Activated T-cell treated with anti-CD3 and anti-CD28 coated beads, Interleukin-2, amount 50 U/mL, for 4 hours (primary cell): ENCODE measurements at regions not wholly inside any gene's neighbourhood (a gene's known extent, or its start where the extent isn't known, plus 50 kb on each side); places are given as distances from the start of the nearest gene placed in this dataset.

ENCODE experiments used
- ATAC-seq, 2 donors: fragments of 200-7000 bp; cut with Tn5 transposase; one replicate each; pipeline ENCODE4 v1.10.0; 2021
- DNase-seq: peaks from one replicate; pipeline ENCODE4 v3.0.0-alpha.2; 2020
- H3K27me3 Mint-ChIP-seq: one replicate; pipeline ENCODE4 v1.8.0; 2021; ENCODE audit warnings: low read depth, mixed read lengths
- H3K36me3 Mint-ChIP-seq: one replicate; pipeline ENCODE4 v1.8.0; 2022; ENCODE audit warnings: mixed read lengths; ENCODE audit not compliant: insufficient read depth
- H3K4me1 Mint-ChIP-seq: one replicate; pipeline ENCODE4 v1.8.0; 2021; ENCODE audit warnings: low read depth, mixed read lengths
- H3K4me3 Mint-ChIP-seq: one replicate; pipeline ENCODE4 v1.8.0; 2021; ENCODE audit warnings: mild to moderate bottlenecking, moderate library complexity, mixed read lengths
- H3K9me3 Mint-ChIP-seq: one replicate; pipeline ENCODE4 v1.8.0; 2021; ENCODE audit warnings: mixed read lengths

DNA sequence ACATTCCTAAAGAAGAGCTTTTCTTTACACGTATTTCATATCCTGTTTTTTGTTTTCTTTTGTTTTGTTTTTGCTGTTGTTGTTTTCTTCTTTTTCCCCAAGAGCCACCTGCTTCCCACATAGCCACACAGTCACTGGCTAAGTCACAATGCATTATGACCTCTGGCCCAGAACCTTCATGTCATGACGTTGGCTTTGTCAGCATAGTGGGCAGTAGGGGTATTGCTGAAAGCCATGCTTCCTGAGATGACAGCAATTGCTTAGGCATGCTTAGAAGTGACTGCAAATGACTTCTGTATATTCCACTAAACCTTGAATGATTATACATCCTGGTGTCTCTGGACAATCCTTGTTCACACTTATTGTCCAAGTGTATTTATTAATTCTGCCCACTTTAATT is 375.8 kb downstream of the TAF11L14 start:
- Mint-ChIP-seq H3K36me3 (no peaks in the 10 kb centered on the region), H3K9me3 (peaks cover 15% of the 10 kb centered on the region), H3K4me3 (no peak overlapping the region), H3K4me1 (no peaks in the 10 kb centered on the region), H3K27me3 (no peaks in the 10 kb centered on the region)
- DNase-seq (no peak), ATAC-seq (no peak)

- DNase-seq (no peak), ATAC-seq (no peak)
- Mint-ChIP-seq H3K4me3 (no peak overlapping the region), H3K27me3 (no peaks in the 10 kb centered on the region), H3K4me1 (no peaks in the 10 kb centered on the region), H3K9me3 (peaks cover 27% of the 10 kb centered on the region), H3K36me3 (no peaks in the 10 kb centered on the region)
These were observed 384.2 kb downstream of the TAF11L14 start for GRCh38 chr5:18018472-18018871.

GRCh38 chr5:18023275-18023674 is 389.0 kb downstream of the TAF11L14 start:
- DNase-seq (no peak), ATAC-seq (no peak)
- Mint-ChIP-seq H3K27me3 (no peaks in the 10 kb centered on the region), H3K9me3 (peaks cover 27% of the 10 kb centered on the region), H3K4me1 (no peaks in the 10 kb centered on the region), H3K36me3 (no peaks in the 10 kb centered on the region), H3K4me3 (no peak overlapping the region)

DNA sequence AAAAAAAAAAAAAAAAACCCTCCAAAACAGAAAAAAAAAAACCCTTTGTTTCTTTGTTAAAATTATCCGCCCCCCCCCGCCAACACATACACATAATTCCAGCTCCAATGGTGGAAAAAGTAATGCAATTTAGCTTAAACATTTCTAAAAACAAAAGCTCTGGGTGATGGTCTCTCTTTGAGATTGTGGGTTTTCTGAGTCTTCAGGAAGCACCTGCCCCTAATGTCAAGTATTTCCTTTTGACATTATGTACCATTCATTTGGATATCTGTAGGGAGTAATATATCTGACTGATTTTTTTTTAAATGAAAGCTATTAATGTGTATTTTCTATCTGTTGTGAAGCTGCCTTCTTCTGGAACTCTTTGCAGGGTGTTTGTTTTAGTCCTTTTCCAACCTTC is 389.7 kb downstream of the TAF11L14 start:
- peaks cover 20% of the 10 kb centered on the region for H3K9me3 Mint-ChIP-seq
- no peaks in the 10 kb centered on the region for H3K36me3 Mint-ChIP-seq
- no peaks in the 10 kb centered on the region for H3K27me3 Mint-ChIP-seq
- ATAC-seq (no peak), DNase-seq (no peak)
- no peaks in the 10 kb centered on the region for H3K4me1 Mint-ChIP-seq
- no peak overlapping the region for H3K4me3 Mint-ChIP-seq

DNA sequence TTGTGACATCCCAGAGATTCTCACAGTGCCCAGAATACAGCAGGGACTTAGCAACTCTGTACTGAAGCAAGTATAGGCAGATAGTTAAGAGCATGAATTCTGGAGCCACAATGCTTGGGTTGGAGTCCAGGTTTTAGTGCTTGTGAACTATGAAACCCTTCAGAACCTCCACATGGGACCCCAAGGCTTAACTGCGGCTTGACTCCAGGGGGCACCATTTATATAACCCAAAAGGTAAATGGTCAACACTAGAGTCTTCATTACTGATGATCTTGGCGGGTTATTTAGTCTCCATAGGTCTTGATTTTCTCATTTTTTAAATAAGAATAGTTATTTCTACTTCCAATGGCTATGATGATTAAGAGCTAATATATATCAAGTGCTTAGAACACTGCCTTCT is 390.3 kb downstream of the TAF11L14 start:
- ATAC-seq (no peak), DNase-seq (no peak)
- Mint-ChIP-seq H3K4me1 (no peaks in the 10 kb centered on the region), H3K4me3 (no peak overlapping the region), H3K27me3 (no peaks in the 10 kb centered on the region), H3K36me3 (no peaks in the 10 kb centered on the region), H3K9me3 (peaks cover 19% of the 10 kb centered on the region)

GRCh38 chr5:18027241-18027867 is 393.1 kb downstream of the TAF11L14 start:
- no peak overlapping the region for H3K4me3 Mint-ChIP-seq

GRCh38 chr5:18028036-18028435 is 393.8 kb downstream of the TAF11L14 start:
- no peaks in the 10 kb centered on the region for H3K4me1 Mint-ChIP-seq
- ATAC-seq = no peak
- peaks cover 20% of the 10 kb centered on the region for H3K9me3 Mint-ChIP-seq
- no peak overlapping the region for H3K4me3 Mint-ChIP-seq
- H3K36me3 Mint-ChIP-seq = no peaks in the 10 kb centered on the region
- DNase-seq = no peak
- no peaks in the 10 kb centered on the region for H3K27me3 Mint-ChIP-seq

More at GRCh38 chr5:18027241-18027867, 393.1 kb downstream of the TAF11L14 start:
- DNase-seq (no peak), ATAC-seq (no peak)
- H3K4me1 Mint-ChIP-seq = no peaks in the 10 kb centered on the region
- no peaks in the 10 kb centered on the region for H3K27me3 Mint-ChIP-seq
- H3K36me3 Mint-ChIP-seq = no peaks in the 10 kb centered on the region
- peaks cover 20% of the 10 kb centered on the region for H3K9me3 Mint-ChIP-seq

- DNase-seq = no peak
- H3K4me3 Mint-ChIP-seq = no peak overlapping the region
- peaks cover 9% of the 10 kb centered on the region for H3K9me3 Mint-ChIP-seq
- no peaks in the 10 kb centered on the region for H3K27me3 Mint-ChIP-seq
- H3K4me1 Mint-ChIP-seq = no peaks in the 10 kb centered on the region
- no peaks in the 10 kb centered on the region for H3K36me3 Mint-ChIP-seq
- no peak for ATAC-seq
These were observed 398.5 kb downstream of the TAF11L14 start for GRCh38 chr5:18032744-18033143.

GRCh38 chr5:18036531-18036930 is 402.3 kb downstream of the TAF11L14 start:
- DNase-seq (no peak), ATAC-seq (no peak)
- Mint-ChIP-seq H3K4me3 (no peak overlapping the region), H3K4me1 (no peaks in the 10 kb centered on the region), H3K36me3 (no peaks in the 10 kb centered on the region), H3K9me3 (peaks cover 6% of the 10 kb centered on the region), H3K27me3 (no peaks in the 10 kb centered on the region)

DNA sequence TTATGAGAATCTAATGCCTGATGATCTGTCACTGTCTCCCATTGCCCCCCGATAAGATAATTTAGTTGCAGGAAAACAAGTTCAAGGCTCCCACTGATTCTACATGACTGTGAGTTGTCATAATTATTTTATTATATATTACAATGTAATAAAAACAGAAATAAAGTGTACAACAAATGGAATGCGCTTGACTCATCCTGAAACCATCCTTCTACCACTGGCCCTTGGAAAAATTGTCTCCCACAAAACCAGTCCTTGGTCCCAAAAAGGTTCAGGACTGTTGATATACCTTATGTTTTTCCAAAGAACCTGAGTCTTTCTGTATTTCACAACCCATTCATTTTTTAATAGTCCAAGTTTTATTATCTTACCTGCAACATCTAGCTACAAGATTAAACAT is 403.5 kb downstream of the TAF11L14 start:
- H3K4me1 Mint-ChIP-seq = no peaks in the 10 kb centered on the region
- peaks cover 3% of the 10 kb centered on the region for H3K9me3 Mint-ChIP-seq
- DNase-seq (no peak), ATAC-seq (no peak)
- H3K4me3 Mint-ChIP-seq = no peak overlapping the region
- H3K27me3 Mint-ChIP-seq = no peaks in the 10 kb centered on the region
- H3K36me3 Mint-ChIP-seq = no peaks in the 10 kb centered on the region

GRCh38 chr5:18043344-18043743 is 409.1 kb downstream of the TAF11L14 start:
- Mint-ChIP-seq H3K36me3 (no peaks in the 10 kb centered on the region), H3K4me3 (no peak overlapping the region), H3K9me3 (peaks cover 7% of the 10 kb centered on the region), H3K4me1 (no peaks in the 10 kb centered on the region), H3K27me3 (no peaks in the 10 kb centered on the region)
- ATAC-seq = no peak
- DNase-seq = no peak

DNA sequence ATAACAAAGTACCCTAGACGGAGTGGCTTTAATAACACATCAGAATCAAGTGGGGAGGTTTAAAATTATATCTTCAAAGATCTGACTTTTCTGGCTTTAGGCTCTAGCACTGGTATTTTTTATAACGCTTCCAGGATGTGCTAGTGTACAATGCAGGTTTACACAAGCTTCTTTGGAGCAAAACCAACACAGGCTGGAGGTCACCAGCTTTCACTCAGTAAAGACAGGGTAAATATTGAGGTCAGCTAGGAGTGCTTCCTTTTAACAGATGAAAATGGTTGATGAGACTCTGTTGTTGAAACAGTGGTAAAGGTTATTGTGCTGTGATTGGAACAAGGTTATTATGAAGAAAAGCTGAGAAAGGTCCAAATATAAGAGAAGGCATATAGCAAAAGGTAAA is 414.2 kb downstream of the TAF11L14 start:
- no peaks in the 10 kb centered on the region for H3K4me1 Mint-ChIP-seq

GRCh38 chr5:18050345-18050744 is 416.1 kb downstream of the TAF11L14 start:
- Mint-ChIP-seq H3K27me3 (no peaks in the 10 kb centered on the region), H3K36me3 (no peaks in the 10 kb centered on the region), H3K4me1 (no peaks in the 10 kb centered on the region), H3K9me3 (peaks cover 18% of the 10 kb centered on the region), H3K4me3 (no peak overlapping the region)
- ATAC-seq (no peak), DNase-seq (no peak)

More for the DNA sequence above, 414.2 kb downstream of the TAF11L14 start:
- no peaks in the 10 kb centered on the region for H3K36me3 Mint-ChIP-seq
- no peak for ATAC-seq
- H3K27me3 Mint-ChIP-seq = no peaks in the 10 kb centered on the region
- DNase-seq = no peak
- no peak overlapping the region for H3K4me3 Mint-ChIP-seq
- peaks cover 12% of the 10 kb centered on the region for H3K9me3 Mint-ChIP-seq

GRCh38 chr5:18050776-18051175 is 416.5 kb downstream of the TAF11L14 start:
- H3K27me3 Mint-ChIP-seq = no peaks in the 10 kb centered on the region
- H3K4me3 Mint-ChIP-seq = no peak overlapping the region
- no peaks in the 10 kb centered on the region for H3K36me3 Mint-ChIP-seq
- DNase-seq (no peak), ATAC-seq (no peak)
- peaks cover 22% of the 10 kb centered on the region for H3K9me3 Mint-ChIP-seq
- no peaks in the 10 kb centered on the region for H3K4me1 Mint-ChIP-seq

DNA sequence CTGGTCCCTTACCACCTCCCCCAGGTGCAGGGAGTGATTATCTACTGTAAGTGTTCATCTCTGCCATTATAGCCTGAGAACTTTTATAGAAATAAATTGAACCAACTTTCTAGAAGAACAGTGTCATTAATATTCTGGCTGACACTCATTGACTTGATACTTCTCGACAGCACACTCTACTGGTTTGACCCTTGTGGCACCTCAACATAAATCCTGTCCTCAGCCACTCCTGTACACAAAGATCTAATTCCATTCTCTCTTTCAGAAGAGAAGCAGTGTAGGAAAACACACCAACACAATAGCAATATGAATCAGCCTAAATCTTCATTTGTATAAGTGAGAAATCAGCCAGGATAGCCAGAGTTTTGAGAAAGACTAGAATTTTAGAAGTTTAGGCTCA is 417.7 kb downstream of the TAF11L14 start:
- DNase-seq = no peak
- Mint-ChIP-seq H3K36me3 (no peaks in the 10 kb centered on the region), H3K4me3 (no peak overlapping the region), H3K27me3 (no peaks in the 10 kb centered on the region), H3K9me3 (peaks cover 19% of the 10 kb centered on the region), H3K4me1 (no peaks in the 10 kb centered on the region)
- no peak for ATAC-seq

DNA sequence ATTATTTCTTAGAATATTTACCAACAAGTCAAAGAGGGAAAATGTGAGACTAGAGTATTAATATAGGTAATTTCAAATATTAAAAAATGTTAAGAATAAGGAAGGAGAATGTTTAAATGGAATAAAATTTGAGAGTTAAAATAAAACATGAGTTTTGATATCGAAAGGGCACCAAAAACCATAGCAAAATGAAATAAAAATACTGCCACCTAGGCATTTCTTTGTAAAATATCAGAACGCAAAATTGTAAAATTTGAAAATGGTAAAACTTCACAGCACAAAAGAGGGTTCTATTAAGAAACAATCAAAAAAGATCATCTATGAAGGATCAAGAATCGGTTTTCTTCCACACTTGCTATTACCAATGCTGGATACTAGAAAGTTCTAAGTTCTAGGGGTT is 418.3 kb downstream of the TAF11L14 start:
- Mint-ChIP-seq H3K4me1 (no peaks in the 10 kb centered on the region), H3K4me3 (no peak overlapping the region), H3K9me3 (peaks cover 15% of the 10 kb centered on the region), H3K36me3 (no peaks in the 10 kb centered on the region), H3K27me3 (no peaks in the 10 kb centered on the region)
- DNase-seq (no peak), ATAC-seq (no peak)
